Stimulated activated CD4-positive, alpha-beta T cell treated with anti-CD3 and anti-CD28 coated beads, TNF-alpha, amount 100 ng/mL, for 48 hours (primary cell): ENCODE measurements at regions not wholly inside any gene's neighbourhood (a gene's known extent, or its start where the extent isn't known, plus 50 kb on each side); places are given as distances from the start of the nearest gene placed in this dataset.

Experiments
- DNase-seq, 3 donors: peaks; one replicate each; pipeline ENCODE4 v3.0.0-alpha.2; 2020; ENCODE audit warnings: low read depth in 3 of 3

- no peak for DNase-seq
Measured at GRCh38 chr9:80649496-80649895, 1039.9 kb downstream of the TLE1 start.

- no peak for DNase-seq
Measured at GRCh38 chr9:80649001-80649420, 1040.3 kb downstream of the TLE1 start.

GRCh38 chr9:80648336-80648735 lies 1041.0 kb downstream of the TLE1 start:
- no peak for DNase-seq

GRCh38 chr9:80646211-80646610 lies 1043.1 kb downstream of the TLE1 start:
- no peak for DNase-seq

- no peak for DNase-seq
Measured at GRCh38 chr9:80644044-80644443, 1045.3 kb downstream of the TLE1 start.

GRCh38 chr9:80635065-80635464 lies 1054.3 kb downstream of the TLE1 start:
- DNase-seq, result no peak

GRCh38 chr9:80632041-80632440 lies 1057.3 kb downstream of the TLE1 start:
- no peak for DNase-seq

GRCh38 chr9:80622508-80622907 lies 1050.7 kb downstream of the TLE4 start:
- no peak for DNase-seq

- no peak for DNase-seq
Measured at GRCh38 chr9:80619356-80619755, 1047.6 kb downstream of the TLE4 start.

- no peak for DNase-seq
Measured at GRCh38 chr9:80615964-80616363, 1044.2 kb downstream of the TLE4 start.

GRCh38 chr9:80605793-80606192 lies 1034.0 kb downstream of the TLE4 start:
- DNase-seq, result no peak

- DNase-seq, result no peak
Measured at GRCh38 chr9:80605129-80605528, 1033.4 kb downstream of the TLE4 start.

- no peak for DNase-seq
Measured at GRCh38 chr9:80602291-80602690, 1030.5 kb downstream of the TLE4 start.

GRCh38 chr9:80596579-80596978 lies 1024.8 kb downstream of the TLE4 start:
- DNase-seq, result no peak

GRCh38 chr9:80595192-80595591 lies 1023.4 kb downstream of the TLE4 start:
- no peak for DNase-seq

GRCh38 chr9:80592413-80592812 lies 1020.6 kb downstream of the TLE4 start:
- DNase-seq, result no peak

- no peak for DNase-seq
Measured at GRCh38 chr9:80586786-80587330, 1015.1 kb downstream of the TLE4 start.

GRCh38 chr9:80571953-80572352 lies 1000.2 kb downstream of the TLE4 start:
- no peak for DNase-seq

GRCh38 chr9:80569236-80569635 lies 997.5 kb downstream of the TLE4 start:
- no peak for DNase-seq

- no peak for DNase-seq
Measured at GRCh38 chr9:80561526-80561925, 989.8 kb downstream of the TLE4 start.

GRCh38 chr9:80560976-80561375 lies 989.2 kb downstream of the TLE4 start:
- no peak for DNase-seq

- DNase-seq, result no peak
Measured at GRCh38 chr9:80557256-80557655, 985.5 kb downstream of the TLE4 start.

GRCh38 chr9:80556631-80557030 lies 984.9 kb downstream of the TLE4 start:
- DNase-seq, result no peak

- DNase-seq, result no peak
Measured at GRCh38 chr9:80555782-80556325, 984.1 kb downstream of the TLE4 start.
